ENCODE measurements at regions not wholly inside any gene's neighbourhood (a gene's known extent, or its start where the extent isn't known, plus 50 kb on each side); places are given as distances from the start of the nearest gene placed in this dataset.

GRCh38 chr9:118088090-118088489 lies 383.9 kb downstream of the TLR4 start:
- DNase-seq = no peak

GRCh38 chr9:118091226-118091625 lies 387.0 kb downstream of the TLR4 start:
- no peak for DNase-seq

- no peak for DNase-seq
These were observed 387.7 kb downstream of the TLR4 start for GRCh38 chr9:118091711-118092500.

- no peak for DNase-seq
These were observed 390.2 kb downstream of the TLR4 start for GRCh38 chr9:118094387-118094786.

- no peak for DNase-seq
These were observed 396.6 kb downstream of the TLR4 start for GRCh38 chr9:118100529-118101419.

- no peak for DNase-seq
These were observed 400.2 kb downstream of the TLR4 start for GRCh38 chr9:118104363-118104762.

GRCh38 chr9:118108971-118109370 lies 404.8 kb downstream of the TLR4 start:
- no peak for DNase-seq

- no peak for DNase-seq
These were observed 405.3 kb downstream of the TLR4 start for GRCh38 chr9:118109542-118109941.

- no peak for DNase-seq
These were observed 417.2 kb downstream of the TLR4 start for GRCh38 chr9:118121361-118121760.

- no peak for DNase-seq
These were observed 424.1 kb downstream of the TLR4 start for GRCh38 chr9:118128313-118128712.

- no peak for DNase-seq
These were observed 425.3 kb downstream of the TLR4 start for GRCh38 chr9:118129541-118129940.

GRCh38 chr9:118148990-118149389 lies 444.8 kb downstream of the TLR4 start:
- no peak for DNase-seq

- DNase-seq = no peak
These were observed 452.6 kb downstream of the TLR4 start for GRCh38 chr9:118156846-118157245.

- DNase-seq = no peak
These were observed 458.5 kb downstream of the TLR4 start for GRCh38 chr9:118162716-118163115.

GRCh38 chr9:118163751-118164150 lies 459.5 kb downstream of the TLR4 start:
- no peak for DNase-seq

- no peak for DNase-seq
These were observed 461.2 kb downstream of the TLR4 start for GRCh38 chr9:118165451-118165850.

GRCh38 chr9:118170032-118170955 lies 466.1 kb downstream of the TLR4 start:
- no peak for DNase-seq

GRCh38 chr9:118177241-118177640 lies 473.0 kb downstream of the TLR4 start:
- no peak for DNase-seq

- no peak for DNase-seq
These were observed 479.4 kb downstream of the TLR4 start for GRCh38 chr9:118183576-118183975.

- DNase-seq = no peak
These were observed 483.2 kb downstream of the TLR4 start for GRCh38 chr9:118187408-118187807.

GRCh38 chr9:118189615-118190014 lies 485.4 kb downstream of the TLR4 start:
- no peak for DNase-seq

GRCh38 chr9:118192807-118193206 lies 488.6 kb downstream of the TLR4 start:
- no peak for DNase-seq

- DNase-seq = no peak
These were observed 505.1 kb downstream of the TLR4 start for GRCh38 chr9:118209343-118209742.
